Activated T-helper 17 cell treated with anti-CD3 and anti-CD28 coated beads, Interleukin-2, amount 50 U/mL, for 72 hours (primary cell): ENCODE measurements at regions not wholly inside any gene's neighbourhood (a gene's known extent, or its start where the extent isn't known, plus 50 kb on each side); places are given as distances from the start of the nearest gene placed in this dataset.

Experiments
- ATAC-seq: fragments of 150-1000 bp; cut with Tn5 transposase; replicated peaks from 2 replicates; pipeline ENCODE4 v1.10.0; 2021; ENCODE audit warnings: mild to moderate bottlenecking, moderate library complexity
- H3K27ac Mint-ChIP-seq: one replicate; pipeline ENCODE4 v1.8.0; 2022; ENCODE audit warnings: mixed read lengths
- H3K27me3 Mint-ChIP-seq: one replicate; pipeline ENCODE4 v1.8.0; 2022; ENCODE audit warnings: mixed read lengths
- H3K36me3 Mint-ChIP-seq: one replicate; pipeline ENCODE4 v1.8.0; 2022; ENCODE audit warnings: low read depth, mild to moderate bottlenecking, mixed read lengths
- H3K4me1 Mint-ChIP-seq: one replicate; pipeline ENCODE4 v1.8.0; 2022; ENCODE audit warnings: mixed read lengths
- H3K4me3 Mint-ChIP-seq: one replicate; pipeline ENCODE4 v1.8.0; 2022; ENCODE audit warnings: mild to moderate bottlenecking, mixed read lengths
- H3K9me3 Mint-ChIP-seq: one replicate; pipeline ENCODE4 v1.8.0; 2022; ENCODE audit warnings: mixed read lengths

GRCh38 chr4:104944596-104944995, 202.1 kb upstream of the TET2 start:
- no peaks in the 10 kb centered on the region for H3K27me3 Mint-ChIP-seq
- H3K9me3 Mint-ChIP-seq = no peaks in the 10 kb centered on the region
- no peaks in the 10 kb centered on the region for H3K36me3 Mint-ChIP-seq
- ATAC-seq = no peak
- no peaks in the 10 kb centered on the region for H3K4me1 Mint-ChIP-seq
- no peak overlapping the region for H3K4me3 Mint-ChIP-seq
- H3K27ac Mint-ChIP-seq = no peak overlapping the region

GRCh38 chr4:104964410-104965175, 182.1 kb upstream of the TET2 start:
- H3K27ac Mint-ChIP-seq = no peak overlapping the region
- H3K4me3 Mint-ChIP-seq = no peak overlapping the region

GRCh38 chr4:104966349-104967033, 180.2 kb upstream of the TET2 start:
- ATAC-seq = peak; percentile 97
- H3K4me3 Mint-ChIP-seq = peak overlapping the region; percentile 79
- H3K27me3 Mint-ChIP-seq = no peaks in the 10 kb centered on the region
- H3K27ac Mint-ChIP-seq = peak overlapping the region; percentile 87
- H3K9me3 Mint-ChIP-seq = peaks cover 5% of the 10 kb centered on the region
- H3K4me1 Mint-ChIP-seq = peaks cover 11% of the 10 kb centered on the region
- no peaks in the 10 kb centered on the region for H3K36me3 Mint-ChIP-seq

More at GRCh38 chr4:104964410-104965175, 182.1 kb upstream of the TET2 start:
- Mint-ChIP-seq H3K9me3 (peaks cover 14% of the 10 kb centered on the region), H3K36me3 (no peaks in the 10 kb centered on the region), H3K4me1 (peaks cover 11% of the 10 kb centered on the region), H3K27me3 (no peaks in the 10 kb centered on the region)
- ATAC-seq = no peak

- Mint-ChIP-seq H3K9me3 (peaks cover 5% of the 10 kb centered on the region), H3K4me3 (peak overlapping the region; percentile 79), H3K27me3 (no peaks in the 10 kb centered on the region), H3K36me3 (no peaks in the 10 kb centered on the region), H3K27ac (peak overlapping the region; percentile 87), H3K4me1 (peaks cover 11% of the 10 kb centered on the region)
- ATAC-seq = no peak
Observed at GRCh38 chr4:104967034-104967401, 179.7 kb upstream of the TET2 start.

- no peaks in the 10 kb centered on the region for H3K36me3 Mint-ChIP-seq
- no peak overlapping the region for H3K4me3 Mint-ChIP-seq
- peaks cover 11% of the 10 kb centered on the region for H3K4me1 Mint-ChIP-seq
- H3K27ac Mint-ChIP-seq = no peak overlapping the region
- no peaks in the 10 kb centered on the region for H3K9me3 Mint-ChIP-seq
- H3K27me3 Mint-ChIP-seq = no peaks in the 10 kb centered on the region
- ATAC-seq = no peak
Observed at GRCh38 chr4:104969394-104970082, 177.1 kb upstream of the TET2 start.

GRCh38 chr4:104971462-104971861, 175.2 kb upstream of the TET2 start:
- Mint-ChIP-seq H3K36me3 (no peaks in the 10 kb centered on the region), H3K27ac (no peak overlapping the region)
- no peak for ATAC-seq

GRCh38 chr4:104973708-104974107, 173.0 kb upstream of the TET2 start:
- H3K36me3 Mint-ChIP-seq = no peaks in the 10 kb centered on the region

More at GRCh38 chr4:104971462-104971861, 175.2 kb upstream of the TET2 start:
- Mint-ChIP-seq H3K4me3 (no peak overlapping the region), H3K9me3 (no peaks in the 10 kb centered on the region), H3K27me3 (no peaks in the 10 kb centered on the region), H3K4me1 (peaks cover 7% of the 10 kb centered on the region)

GRCh38 chr4:104975617-104976016, 171.1 kb upstream of the TET2 start:
- no peaks in the 10 kb centered on the region for H3K4me1 Mint-ChIP-seq
- H3K27me3 Mint-ChIP-seq = no peaks in the 10 kb centered on the region
- peaks cover 8% of the 10 kb centered on the region for H3K9me3 Mint-ChIP-seq
- no peak overlapping the region for H3K27ac Mint-ChIP-seq
- H3K4me3 Mint-ChIP-seq = no peak overlapping the region
- ATAC-seq = no peak
- no peaks in the 10 kb centered on the region for H3K36me3 Mint-ChIP-seq

More at GRCh38 chr4:104973708-104974107, 173.0 kb upstream of the TET2 start:
- Mint-ChIP-seq H3K27me3 (no peaks in the 10 kb centered on the region), H3K9me3 (no peaks in the 10 kb centered on the region), H3K4me1 (no peaks in the 10 kb centered on the region), H3K27ac (no peak overlapping the region), H3K4me3 (no peak overlapping the region)
- ATAC-seq = no peak

GRCh38 chr4:104976262-104976661, 170.4 kb upstream of the TET2 start:
- Mint-ChIP-seq H3K27ac (no peak overlapping the region), H3K4me1 (no peaks in the 10 kb centered on the region), H3K4me3 (no peak overlapping the region), H3K36me3 (no peaks in the 10 kb centered on the region), H3K9me3 (peaks cover 14% of the 10 kb centered on the region), H3K27me3 (no peaks in the 10 kb centered on the region)
- no peak for ATAC-seq

- no peak overlapping the region for H3K27ac Mint-ChIP-seq
- ATAC-seq = no peak
- H3K4me3 Mint-ChIP-seq = no peak overlapping the region
- no peaks in the 10 kb centered on the region for H3K36me3 Mint-ChIP-seq
- H3K27me3 Mint-ChIP-seq = no peaks in the 10 kb centered on the region
- H3K9me3 Mint-ChIP-seq = peaks cover 14% of the 10 kb centered on the region
- no peaks in the 10 kb centered on the region for H3K4me1 Mint-ChIP-seq
Observed at GRCh38 chr4:104979083-104979760, 167.5 kb upstream of the TET2 start.

GRCh38 chr4:104983615-104984179, 163.0 kb upstream of the TET2 start:
- ATAC-seq = no peak
- Mint-ChIP-seq H3K9me3 (peaks cover 14% of the 10 kb centered on the region), H3K4me3 (no peak overlapping the region), H3K36me3 (no peaks in the 10 kb centered on the region), H3K27ac (no peak overlapping the region), H3K4me1 (no peaks in the 10 kb centered on the region), H3K27me3 (no peaks in the 10 kb centered on the region)

GRCh38 chr4:104986306-104986705, 160.4 kb upstream of the TET2 start:
- Mint-ChIP-seq H3K36me3 (no peaks in the 10 kb centered on the region), H3K27ac (no peak overlapping the region), H3K4me3 (no peak overlapping the region), H3K9me3 (peaks cover 3% of the 10 kb centered on the region), H3K4me1 (no peaks in the 10 kb centered on the region), H3K27me3 (no peaks in the 10 kb centered on the region)
- ATAC-seq = no peak

- H3K4me3 Mint-ChIP-seq = no peak overlapping the region
- peaks cover 7% of the 10 kb centered on the region for H3K9me3 Mint-ChIP-seq
- no peak for ATAC-seq
- no peaks in the 10 kb centered on the region for H3K27me3 Mint-ChIP-seq
- no peaks in the 10 kb centered on the region for H3K36me3 Mint-ChIP-seq
- H3K27ac Mint-ChIP-seq = no peak overlapping the region
- H3K4me1 Mint-ChIP-seq = no peaks in the 10 kb centered on the region
Observed at GRCh38 chr4:104989371-104989770, 157.3 kb upstream of the TET2 start.

- Mint-ChIP-seq H3K27ac (no peak overlapping the region), H3K9me3 (peaks cover 3% of the 10 kb centered on the region), H3K27me3 (no peaks in the 10 kb centered on the region), H3K4me1 (no peaks in the 10 kb centered on the region), H3K36me3 (no peaks in the 10 kb centered on the region), H3K4me3 (no peak overlapping the region)
- ATAC-seq = no peak
Observed at GRCh38 chr4:105002278-105002677, 144.4 kb upstream of the TET2 start.
